ENCODE measurements at regions not wholly inside any gene's neighbourhood (a gene's known extent, or its start where the extent isn't known, plus 50 kb on each side); places are given as distances from the start of the nearest gene placed in this dataset.

- TF ChIP-seq ZNF274 (IDR thresholded peaks at IDR 0.05; ENCODE audit: low read depth, low read length) (no peak), RAD21 (IDR thresholded peaks at IDR 0.05; ENCODE audit: low read depth) (no peak), POLR2AphosphoS5 (IDR thresholded peaks at IDR 0.05; ENCODE audit: low read depth, low read length) (no peak), ZFX (IDR thresholded peaks at IDR 0.05) (no peak), POLR2A (IDR thresholded peaks at IDR 0.05; ENCODE audit: borderline replicate concordance, extremely low read depth, insufficient read depth, insufficient read length) (no peak)
- TF ChIP-seq, protein P1, sequence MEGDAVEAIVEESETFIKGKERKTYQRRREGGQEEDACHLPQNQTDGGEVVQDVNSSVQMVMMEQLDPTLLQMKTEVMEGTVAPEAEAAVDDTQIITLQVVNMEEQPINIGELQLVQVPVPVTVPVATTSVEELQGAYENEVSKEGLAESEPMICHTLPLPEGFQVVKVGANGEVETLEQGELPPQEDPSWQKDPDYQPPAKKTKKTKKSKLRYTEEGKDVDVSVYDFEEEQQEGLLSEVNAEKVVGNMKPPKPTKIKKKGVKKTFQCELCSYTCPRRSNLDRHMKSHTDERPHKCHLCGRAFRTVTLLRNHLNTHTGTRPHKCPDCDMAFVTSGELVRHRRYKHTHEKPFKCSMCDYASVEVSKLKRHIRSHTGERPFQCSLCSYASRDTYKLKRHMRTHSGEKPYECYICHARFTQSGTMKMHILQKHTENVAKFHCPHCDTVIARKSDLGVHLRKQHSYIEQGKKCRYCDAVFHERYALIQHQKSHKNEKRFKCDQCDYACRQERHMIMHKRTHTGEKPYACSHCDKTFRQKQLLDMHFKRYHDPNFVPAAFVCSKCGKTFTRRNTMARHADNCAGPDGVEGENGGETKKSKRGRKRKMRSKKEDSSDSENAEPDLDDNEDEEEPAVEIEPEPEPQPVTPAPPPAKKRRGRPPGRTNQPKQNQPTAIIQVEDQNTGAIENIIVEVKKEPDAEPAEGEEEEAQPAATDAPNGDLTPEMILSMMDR (IDR thresholded peaks at IDR 0.05 in 2 of 3, conservative IDR thresholded peaks at IDR 0.05 in 1 of 3; ENCODE audit: borderline replicate concordance in 1 of 3, insufficient read depth in 1 of 3, low read depth in 2 of 3, low read length in 2 of 3), result no peak
- TF ChIP-seq, protein P2, sequence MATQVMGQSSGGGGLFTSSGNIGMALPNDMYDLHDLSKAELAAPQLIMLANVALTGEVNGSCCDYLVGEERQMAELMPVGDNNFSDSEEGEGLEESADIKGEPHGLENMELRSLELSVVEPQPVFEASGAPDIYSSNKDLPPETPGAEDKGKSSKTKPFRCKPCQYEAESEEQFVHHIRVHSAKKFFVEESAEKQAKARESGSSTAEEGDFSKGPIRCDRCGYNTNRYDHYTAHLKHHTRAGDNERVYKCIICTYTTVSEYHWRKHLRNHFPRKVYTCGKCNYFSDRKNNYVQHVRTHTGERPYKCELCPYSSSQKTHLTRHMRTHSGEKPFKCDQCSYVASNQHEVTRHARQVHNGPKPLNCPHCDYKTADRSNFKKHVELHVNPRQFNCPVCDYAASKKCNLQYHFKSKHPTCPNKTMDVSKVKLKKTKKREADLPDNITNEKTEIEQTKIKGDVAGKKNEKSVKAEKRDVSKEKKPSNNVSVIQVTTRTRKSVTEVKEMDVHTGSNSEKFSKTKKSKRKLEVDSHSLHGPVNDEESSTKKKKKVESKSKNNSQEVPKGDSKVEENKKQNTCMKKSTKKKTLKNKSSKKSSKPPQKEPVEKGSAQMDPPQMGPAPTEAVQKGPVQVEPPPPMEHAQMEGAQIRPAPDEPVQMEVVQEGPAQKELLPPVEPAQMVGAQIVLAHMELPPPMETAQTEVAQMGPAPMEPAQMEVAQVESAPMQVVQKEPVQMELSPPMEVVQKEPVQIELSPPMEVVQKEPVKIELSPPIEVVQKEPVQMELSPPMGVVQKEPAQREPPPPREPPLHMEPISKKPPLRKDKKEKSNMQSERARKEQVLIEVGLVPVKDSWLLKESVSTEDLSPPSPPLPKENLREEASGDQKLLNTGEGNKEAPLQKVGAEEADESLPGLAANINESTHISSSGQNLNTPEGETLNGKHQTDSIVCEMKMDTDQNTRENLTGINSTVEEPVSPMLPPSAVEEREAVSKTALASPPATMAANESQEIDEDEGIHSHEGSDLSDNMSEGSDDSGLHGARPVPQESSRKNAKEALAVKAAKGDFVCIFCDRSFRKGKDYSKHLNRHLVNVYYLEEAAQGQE (IDR thresholded peaks at IDR 0.05; ENCODE audit: low read depth), result no peak
Measured at GRCh38 chr14:40218282-40218941, 786.2 kb upstream of the FBXO33 start.
